Loucy (cell line): ENCODE measurements at regions not wholly inside any gene's neighbourhood (a gene's known extent, or its start where the extent isn't known, plus 50 kb on each side); places are given as distances from the start of the nearest gene placed in this dataset.

Experiments used
- H2AFZ ChIP-seq: fragments of 200-600 bp; sonication (generic); 2 replicates; pipeline ENCODE4 v1.6.0; 2016; ENCODE audit warnings: antibody characterized with exemption, mild to moderate bottlenecking, low read length, moderate library complexity
- H3F3A ChIP-seq: fragments of 200-600 bp; 2 replicates; pipeline ENCODE4 v1.6.0; 2016; ENCODE audit warnings: antibody characterized with exemption, low read depth, mild to moderate bottlenecking
- H3K27me3 ChIP-seq: fragments of 200-600 bp; sonication (generic); 2 replicates; pipeline ENCODE4 v1.6.1; 2014; ENCODE audit warnings: low read length, mild to moderate bottlenecking; ENCODE audit not compliant: insufficient read depth, poor library complexity, severe bottlenecking
- H3K36me3 ChIP-seq: fragments of 200-600 bp; sonication (generic); 2 replicates; pipeline ENCODE4 v1.6.1; 2016; ENCODE audit warnings: low read length; ENCODE audit not compliant: insufficient read depth
- H3K4me1 ChIP-seq: fragments of 200-600 bp; sonication (generic); 2 replicates; pipeline ENCODE4 v1.5.1; 2014; ENCODE audit warnings: low read length, mild to moderate bottlenecking; ENCODE audit not compliant: insufficient read depth, poor library complexity, severe bottlenecking
- H3K4me2 ChIP-seq: fragments of 200-600 bp; sonication (generic); 2 replicates; pipeline ENCODE4 v1.6.0; 2014; ENCODE audit warnings: antibody characterized with exemption, low read length, low read depth, mild to moderate bottlenecking; ENCODE audit not compliant: poor library complexity, severe bottlenecking
- H3K4me3 ChIP-seq: fragments of 200-600 bp; sonication (generic); 2 replicates; pipeline ENCODE4 v1.5.1; 2014; ENCODE audit warnings: low read length, mild to moderate bottlenecking, mixed read lengths; ENCODE audit not compliant: poor library complexity, severe bottlenecking
- H3K79me2 ChIP-seq: fragments of 200-600 bp; sonication (generic); 2 replicates; pipeline ENCODE4 v1.6.1; 2014; ENCODE audit warnings: low read length; ENCODE audit not compliant: insufficient read depth
- H3K9ac ChIP-seq: fragments of 200-600 bp; sonication (generic); 2 replicates; pipeline ENCODE4 v1.6.0; 2014; ENCODE audit warnings: mild to moderate bottlenecking, low read depth, low read length, moderate library complexity; ENCODE audit not compliant: poor library complexity, severe bottlenecking
- H3K9me2 ChIP-seq: fragments of 200-600 bp; sonication (generic); replicated peaks from 2 replicates; pipeline ENCODE4 v1.6.1; 2016; ENCODE audit warnings: low read depth, low read length, mixed read lengths
- H3K9me3 ChIP-seq: fragments of 200-600 bp; sonication (generic); 2 replicates; pipeline ENCODE4 v1.6.1; 2014; ENCODE audit warnings: mild to moderate bottlenecking, antibody characterized with exemption, low read length, low read depth; ENCODE audit not compliant: insufficient read depth
- H4K20me1 ChIP-seq: fragments of 200-600 bp; sonication (generic); 2 replicates; pipeline ENCODE4 v1.6.0; 2014; ENCODE audit warnings: antibody characterized with exemption, low read length, mild to moderate bottlenecking; ENCODE audit not compliant: insufficient read depth, poor library complexity, severe bottlenecking
- EZH2phosphoT487 ChIP-seq: fragments of 200-600 bp; IDR thresholded peaks from 2 replicates; pipeline ENCODE4 v1.6.1; 2018; ENCODE audit warnings: antibody characterized with exemption, mild to moderate bottlenecking, moderate library complexity, borderline replicate concordance
- TF ChIP-seq, protein P1 (sequence below): fragments of 200-600 bp; sonication (generic); conservative IDR thresholded peaks from 2 replicates; pipeline ENCODE4 v1.5.1; 2014; ENCODE audit warnings: mild to moderate bottlenecking, antibody characterized with exemption, low read length

DNA sequence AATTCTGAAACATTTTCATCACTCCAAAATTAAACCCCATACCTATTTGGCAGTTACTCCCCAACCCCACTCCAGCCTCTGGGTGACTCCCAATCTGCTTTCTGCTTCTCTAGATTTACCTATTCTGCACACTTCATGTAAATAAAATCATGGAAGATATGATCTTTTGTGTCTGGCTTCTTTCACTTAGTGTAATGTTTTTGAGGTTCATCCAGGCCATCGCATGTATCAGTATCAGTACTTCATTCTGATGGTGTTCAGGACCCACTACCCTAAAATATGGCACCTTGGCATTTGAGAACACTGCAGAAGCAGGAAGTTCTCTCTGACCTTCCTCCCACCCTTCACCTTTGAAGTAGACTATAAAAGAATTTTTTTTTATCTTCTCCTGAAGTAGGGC is 78.7 kb upstream of the SLC25A26 start:
- Histone ChIP-seq H4K20me1 (no peaks in the 10 kb centered on the region), H3K79me2 (no peaks in the 10 kb centered on the region), H3K9me2 (no peaks in the 10 kb centered on the region), H2AFZ (no peak overlapping the region), H3K4me3 (no peak overlapping the region), H3K9ac (no peak overlapping the region), H3K36me3 (no peaks in the 10 kb centered on the region), H3K4me2 (no peak overlapping the region), H3K4me1 (no peaks in the 10 kb centered on the region), H3F3A (no peaks in the 10 kb centered on the region), H3K27me3 (no peaks in the 10 kb centered on the region), H3K9me3 (no peaks in the 10 kb centered on the region)
- TF ChIP-seq, protein P1, sequence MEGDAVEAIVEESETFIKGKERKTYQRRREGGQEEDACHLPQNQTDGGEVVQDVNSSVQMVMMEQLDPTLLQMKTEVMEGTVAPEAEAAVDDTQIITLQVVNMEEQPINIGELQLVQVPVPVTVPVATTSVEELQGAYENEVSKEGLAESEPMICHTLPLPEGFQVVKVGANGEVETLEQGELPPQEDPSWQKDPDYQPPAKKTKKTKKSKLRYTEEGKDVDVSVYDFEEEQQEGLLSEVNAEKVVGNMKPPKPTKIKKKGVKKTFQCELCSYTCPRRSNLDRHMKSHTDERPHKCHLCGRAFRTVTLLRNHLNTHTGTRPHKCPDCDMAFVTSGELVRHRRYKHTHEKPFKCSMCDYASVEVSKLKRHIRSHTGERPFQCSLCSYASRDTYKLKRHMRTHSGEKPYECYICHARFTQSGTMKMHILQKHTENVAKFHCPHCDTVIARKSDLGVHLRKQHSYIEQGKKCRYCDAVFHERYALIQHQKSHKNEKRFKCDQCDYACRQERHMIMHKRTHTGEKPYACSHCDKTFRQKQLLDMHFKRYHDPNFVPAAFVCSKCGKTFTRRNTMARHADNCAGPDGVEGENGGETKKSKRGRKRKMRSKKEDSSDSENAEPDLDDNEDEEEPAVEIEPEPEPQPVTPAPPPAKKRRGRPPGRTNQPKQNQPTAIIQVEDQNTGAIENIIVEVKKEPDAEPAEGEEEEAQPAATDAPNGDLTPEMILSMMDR = no peak
- no peak for TF ChIP-seq EZH2phosphoT487

DNA sequence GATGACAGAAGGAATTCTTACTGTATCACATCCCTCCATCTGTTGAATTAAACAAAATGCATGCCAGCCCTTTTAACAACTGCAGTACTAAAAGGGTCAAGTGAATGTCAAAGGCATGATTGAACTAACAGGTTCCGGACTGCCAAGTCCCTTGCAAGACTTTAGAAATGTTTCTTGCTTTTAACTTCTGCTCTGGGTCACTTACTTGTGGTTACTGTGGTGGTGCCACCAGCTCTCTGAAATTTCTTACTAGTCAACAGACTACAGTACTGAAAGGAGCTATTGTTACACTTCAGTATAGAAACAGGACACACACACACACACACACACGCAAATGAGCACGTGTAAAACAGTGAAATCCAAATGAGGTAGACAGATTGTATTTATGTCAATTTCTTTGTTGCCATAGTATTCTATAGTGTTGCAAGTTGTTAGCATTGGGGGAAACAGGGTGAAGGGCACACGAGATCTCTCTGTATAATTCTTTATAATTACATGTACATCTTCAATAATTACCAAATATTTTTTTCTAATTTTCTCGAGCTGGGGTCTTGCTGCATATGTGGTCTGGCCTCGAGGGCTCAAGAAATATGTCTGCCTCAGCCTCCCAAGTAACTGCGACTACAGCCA is 79.9 kb upstream of the SLC25A26 start:
- H3K4me1 ChIP-seq = no peaks in the 10 kb centered on the region
- no peaks in the 10 kb centered on the region for H3K9me3 ChIP-seq
- H3K9ac ChIP-seq = no peak overlapping the region
- no peaks in the 10 kb centered on the region for H4K20me1 ChIP-seq
- no peaks in the 10 kb centered on the region for H3K27me3 ChIP-seq
- H3K4me2 ChIP-seq = no peak overlapping the region
- TF ChIP-seq, protein P1 = no peak
- no peak for TF ChIP-seq EZH2phosphoT487
- H3F3A ChIP-seq = no peaks in the 10 kb centered on the region
- H3K4me3 ChIP-seq = no peak overlapping the region
- no peak overlapping the region for H2AFZ ChIP-seq
- no peaks in the 10 kb centered on the region for H3K79me2 ChIP-seq
- no peaks in the 10 kb centered on the region for H3K36me3 ChIP-seq
- no peaks in the 10 kb centered on the region for H3K9me2 ChIP-seq

- H3F3A ChIP-seq = no peaks in the 10 kb centered on the region
- no peak overlapping the region for H2AFZ ChIP-seq
- no peaks in the 10 kb centered on the region for H3K36me3 ChIP-seq
- H3K4me1 ChIP-seq = no peaks in the 10 kb centered on the region
- TF ChIP-seq EZH2phosphoT487 = no peak
- TF ChIP-seq, protein P1 = no peak
- no peaks in the 10 kb centered on the region for H3K79me2 ChIP-seq
- no peaks in the 10 kb centered on the region for H4K20me1 ChIP-seq
- H3K9me2 ChIP-seq = no peaks in the 10 kb centered on the region
- H3K4me3 ChIP-seq = no peak overlapping the region
- H3K9me3 ChIP-seq = no peaks in the 10 kb centered on the region
- H3K9ac ChIP-seq = no peak overlapping the region
- no peak overlapping the region for H3K4me2 ChIP-seq
- H3K27me3 ChIP-seq = no peaks in the 10 kb centered on the region
These were observed 80.7 kb upstream of the SLC25A26 start for GRCh38 chr3:66140106-66140505.
